Kidney (tissue), 13 donors: ENCODE measurements at regions not wholly inside any gene's neighbourhood (a gene's known extent, or its start where the extent isn't known, plus 50 kb on each side); places are given as distances from the start of the nearest gene placed in this dataset.

ENCODE experiments used
- DNase-seq, 5 donors: peaks; one replicate each; pipeline ENCODE4 v3.0.0-alpha.2; 2013 to 2020
- FAIRE-seq: peaks from 2 replicates; lab custom pipeline; 2012; peaks lifted over from hg19 to GRCh38; lab: Jason Lieb, UNC
- H3K27ac ChIP-seq, 2 donors: one replicate each; pipeline ENCODE4 v1.7.0; 2013; ENCODE audit warnings: low read depth in 2 of 2, low read length in 2 of 2, inconsistent platforms in 1 of 2
- H3K27me3 ChIP-seq: one replicate; pipeline ENCODE4 v1.7.1; 2013; ENCODE audit warnings: low read length, inconsistent platforms; ENCODE audit not compliant: control insufficient read depth, insufficient read depth
- H3K36me3 ChIP-seq, 3 donors: one replicate each; pipeline versions ENCODE4 v1.7.0 to v1.7.1; 2013; ENCODE audit warnings: low read length in 3 of 3, control low read depth in 1 of 3, inconsistent platforms in 1 of 3; ENCODE audit not compliant: insufficient read depth in 3 of 3, control insufficient read depth in 2 of 3
- H3K4me1 ChIP-seq, 3 donors: one replicate each; pipeline versions ENCODE4 v1.7.0 to v1.7.1; 2013; ENCODE audit warnings: low read length in 3 of 3, inconsistent platforms in 1 of 3, low read depth in 1 of 3; ENCODE audit not compliant: control insufficient read depth in 2 of 3, insufficient read depth in 2 of 3
- H3K4me3 ChIP-seq, 3 donors: one replicate each; pipeline versions ENCODE4 v1.7.0 to v1.8.1; 2013; ENCODE audit warnings: low read length in 3 of 3, control low read depth in 1 of 3, inconsistent platforms in 1 of 3
- H3K9ac ChIP-seq, 3 donors: one replicate each; pipeline versions ENCODE4 v1.7.0 to v1.7.1; 2013; ENCODE audit warnings: low read length in 3 of 3, control low read depth in 1 of 3, inconsistent platforms in 1 of 3
- H3K9me3 ChIP-seq, 3 donors: one replicate each; pipeline versions ENCODE4 v1.7.0 to v1.7.1; 2013; ENCODE audit warnings: low read length in 3 of 3, control low read depth in 1 of 3, inconsistent platforms in 1 of 3; ENCODE audit not compliant: control insufficient read depth in 2 of 3, insufficient read depth in 1 of 3
- CTCF ChIP-seq: IDR thresholded peaks from 3 replicates; pipeline ENCODE4 v1.5.1; 2012; ENCODE audit warnings: mild to moderate bottlenecking, moderate library complexity, borderline replicate concordance; ENCODE audit not compliant: insufficient read depth; ENCODE audit errors: extremely low read depth
- intact Hi-C: fragments of 100-400 bp; cut with DNase I; formaldehyde crosslinking; loops from one replicate; pipeline ENCODE4 v1.11.1; 2022
- donor health status: control.
- donor health status: control.
- donor health status: control.
- donor health status: control.
- donor health status: control.
- donor health status: DM: yes; HTN: yes; CAD: no.
- donor health status: Normal renal cell carcinoma (clear cell type).

GRCh38 chr4:45692131-45692735 is 431.6 kb downstream of the GABRG1 start:
- no peak for FAIRE-seq
- no peak for TF ChIP-seq CTCF

GRCh38 chr4:45688341-45688740 is 435.5 kb downstream of the GABRG1 start:
- Histone ChIP-seq H3K4me3 (no peak overlapping the region), H3K9ac (no peak overlapping the region), H3K36me3 (no peaks in the 10 kb centered on the region), H3K27me3 (no peaks in the 10 kb centered on the region), H3K27ac (no peak overlapping the region), H3K9me3 (no peaks in the 10 kb centered on the region), H3K4me1 (no peaks in the 10 kb centered on the region)
- FAIRE-seq (no peak), DNase-seq (no peak)
- intact Hi-C loops, result no loop called here
- no peak for TF ChIP-seq CTCF

More at GRCh38 chr4:45692131-45692735, 431.6 kb downstream of the GABRG1 start:
- no peaks in the 10 kb centered on the region for H3K27me3 ChIP-seq
- no peaks in the 10 kb centered on the region for H3K36me3 ChIP-seq
- no peak overlapping the region for H3K9ac ChIP-seq
- no peak overlapping the region for H3K27ac ChIP-seq
- no peaks in the 10 kb centered on the region for H3K9me3 ChIP-seq
- H3K4me1 ChIP-seq, result no peaks in the 10 kb centered on the region
- intact Hi-C loops, result no loop called here
- no peak for DNase-seq
- H3K4me3 ChIP-seq, result no peak overlapping the region

- Histone ChIP-seq H3K27me3 (no peaks in the 10 kb centered on the region), H3K4me1 (no peaks in the 10 kb centered on the region), H3K9me3 (no peaks in the 10 kb centered on the region), H3K36me3 (no peaks in the 10 kb centered on the region), H3K4me3 (no peak overlapping the region), H3K27ac (no peak overlapping the region), H3K9ac (no peak overlapping the region)
- TF ChIP-seq CTCF, result no peak
- no peak for DNase-seq
- no peak for FAIRE-seq
- intact Hi-C loops, result no loop called here
Measured at GRCh38 chr4:45679411-45679810, 444.4 kb downstream of the GABRG1 start.

- FAIRE-seq (no peak), DNase-seq (no peak)
- Histone ChIP-seq H3K9me3 (no peaks in the 10 kb centered on the region), H3K27ac (no peak overlapping the region), H3K4me3 (no peak overlapping the region), H3K4me1 (no peaks in the 10 kb centered on the region), H3K27me3 (no peaks in the 10 kb centered on the region), H3K9ac (no peak overlapping the region), H3K36me3 (no peaks in the 10 kb centered on the region)
- intact Hi-C loops, result no loop called here
- TF ChIP-seq CTCF, result no peak
Measured at GRCh38 chr4:45668128-45668527, 455.7 kb downstream of the GABRG1 start.
